ENCODE measurements at regions not wholly inside any gene's neighbourhood (a gene's known extent, or its start where the extent isn't known, plus 50 kb on each side); places are given as distances from the start of the nearest gene placed in this dataset.
"Not testable (repeated sequence)": the region's sequence is repeated elsewhere in the genome, so short reads cannot be mapped to it uniquely, and the experiment has no call there.

DNA sequence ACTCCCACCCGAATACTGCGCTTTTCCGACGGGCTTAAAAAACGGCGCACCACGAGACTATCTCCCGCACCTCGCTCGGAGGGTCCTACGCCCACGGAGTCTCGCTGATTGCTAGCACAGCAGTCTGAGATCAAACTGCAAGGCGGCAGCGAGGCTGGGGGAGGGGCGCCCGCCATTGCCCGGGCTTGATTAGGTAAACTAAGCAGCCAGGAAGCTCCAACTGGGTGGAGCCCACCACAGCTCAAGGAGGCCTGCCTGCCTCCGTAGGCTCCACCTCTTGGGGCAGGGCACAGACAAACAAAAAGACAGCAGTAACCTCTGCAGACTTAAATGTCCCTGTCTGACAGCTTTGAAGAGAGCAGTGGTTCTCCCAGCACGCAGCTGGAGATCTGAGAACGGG lies 89.5 kb downstream of the MRPL36 start:
- TF ChIP-seq, protein P1, sequence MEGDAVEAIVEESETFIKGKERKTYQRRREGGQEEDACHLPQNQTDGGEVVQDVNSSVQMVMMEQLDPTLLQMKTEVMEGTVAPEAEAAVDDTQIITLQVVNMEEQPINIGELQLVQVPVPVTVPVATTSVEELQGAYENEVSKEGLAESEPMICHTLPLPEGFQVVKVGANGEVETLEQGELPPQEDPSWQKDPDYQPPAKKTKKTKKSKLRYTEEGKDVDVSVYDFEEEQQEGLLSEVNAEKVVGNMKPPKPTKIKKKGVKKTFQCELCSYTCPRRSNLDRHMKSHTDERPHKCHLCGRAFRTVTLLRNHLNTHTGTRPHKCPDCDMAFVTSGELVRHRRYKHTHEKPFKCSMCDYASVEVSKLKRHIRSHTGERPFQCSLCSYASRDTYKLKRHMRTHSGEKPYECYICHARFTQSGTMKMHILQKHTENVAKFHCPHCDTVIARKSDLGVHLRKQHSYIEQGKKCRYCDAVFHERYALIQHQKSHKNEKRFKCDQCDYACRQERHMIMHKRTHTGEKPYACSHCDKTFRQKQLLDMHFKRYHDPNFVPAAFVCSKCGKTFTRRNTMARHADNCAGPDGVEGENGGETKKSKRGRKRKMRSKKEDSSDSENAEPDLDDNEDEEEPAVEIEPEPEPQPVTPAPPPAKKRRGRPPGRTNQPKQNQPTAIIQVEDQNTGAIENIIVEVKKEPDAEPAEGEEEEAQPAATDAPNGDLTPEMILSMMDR (conservative IDR thresholded peaks at IDR 0.05) = not testable (repeated sequence)
- not testable (repeated sequence) for TF ChIP-seq ZFX (IDR thresholded peaks at IDR 0.05)
